HG03135 (cell line): ENCODE measurements at regions not wholly inside any gene's neighbourhood (a gene's known extent, or its start where the extent isn't known, plus 50 kb on each side); places are given as distances from the start of the nearest gene placed in this dataset.
"Not testable (repeated sequence)": the region's sequence is repeated elsewhere in the genome, so short reads cannot be mapped to it uniquely, and the experiment has no call there.

ENCODE experiments used
- ATAC-seq: cut with Tn5 transposase; IDR thresholded peaks from one replicate; pipeline ENCODE4 v1.9.1; 2021; ENCODE audit warnings: mild to moderate bottlenecking, moderate library complexity; ENCODE audit not compliant: unreplicated experiment

DNA sequence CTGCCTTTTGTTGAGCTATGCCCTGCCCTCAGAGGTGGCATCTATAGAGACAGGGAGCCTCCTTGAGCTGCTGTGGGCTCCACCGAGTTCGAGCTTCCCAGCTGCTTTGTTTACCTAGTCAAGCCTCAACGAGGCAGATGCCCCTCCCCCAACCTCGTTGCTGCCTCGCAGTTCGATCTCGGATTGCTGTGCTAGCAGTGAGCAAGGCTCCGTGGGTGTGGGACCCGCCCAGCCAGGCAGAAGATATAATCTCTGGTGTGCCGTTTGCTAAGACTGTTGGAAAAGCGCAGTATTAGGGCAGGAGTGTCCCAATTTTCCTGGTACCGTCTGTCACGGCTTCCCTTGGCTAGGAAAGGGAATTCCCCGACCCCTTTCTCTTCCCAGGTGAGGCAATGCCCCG lies 88.4 kb upstream of the CDK6 start:
- no peak for ATAC-seq

GRCh38 chr7:92917230-92917629 lies 80.9 kb upstream of the CDK6 start:
- no peak for ATAC-seq

GRCh38 chr7:92916770-92917224 lies 80.4 kb upstream of the CDK6 start:
- ATAC-seq = no peak

- no peak for ATAC-seq
Measured at GRCh38 chr7:92915348-92915747, 79.0 kb upstream of the CDK6 start.

GRCh38 chr7:92914645-92915044 lies 78.3 kb upstream of the CDK6 start:
- no peak for ATAC-seq

DNA sequence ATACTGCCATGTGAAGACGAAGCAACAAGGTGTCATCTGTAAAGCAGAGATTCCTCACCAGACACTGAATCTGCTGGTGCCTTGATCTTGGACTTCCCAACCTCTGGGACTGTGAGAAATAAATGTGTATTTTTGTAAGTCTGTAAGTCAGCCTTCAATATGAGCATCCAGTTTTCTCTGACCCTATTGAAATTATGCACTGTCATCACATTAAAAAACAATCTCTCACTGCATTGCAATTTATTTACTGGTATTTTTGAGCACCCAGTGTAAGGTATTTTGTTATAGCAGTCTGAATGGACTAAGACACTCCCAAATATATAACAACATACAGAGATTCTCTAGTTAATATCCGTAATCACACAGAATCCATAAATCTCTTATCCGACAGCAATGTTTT lies 77.5 kb upstream of the CDK6 start:
- no peak for ATAC-seq

- no peak for ATAC-seq
Measured at GRCh38 chr7:92910976-92911375, 74.6 kb upstream of the CDK6 start.

GRCh38 chr7:92909686-92910475 lies 73.5 kb upstream of the CDK6 start:
- ATAC-seq = no peak

DNA sequence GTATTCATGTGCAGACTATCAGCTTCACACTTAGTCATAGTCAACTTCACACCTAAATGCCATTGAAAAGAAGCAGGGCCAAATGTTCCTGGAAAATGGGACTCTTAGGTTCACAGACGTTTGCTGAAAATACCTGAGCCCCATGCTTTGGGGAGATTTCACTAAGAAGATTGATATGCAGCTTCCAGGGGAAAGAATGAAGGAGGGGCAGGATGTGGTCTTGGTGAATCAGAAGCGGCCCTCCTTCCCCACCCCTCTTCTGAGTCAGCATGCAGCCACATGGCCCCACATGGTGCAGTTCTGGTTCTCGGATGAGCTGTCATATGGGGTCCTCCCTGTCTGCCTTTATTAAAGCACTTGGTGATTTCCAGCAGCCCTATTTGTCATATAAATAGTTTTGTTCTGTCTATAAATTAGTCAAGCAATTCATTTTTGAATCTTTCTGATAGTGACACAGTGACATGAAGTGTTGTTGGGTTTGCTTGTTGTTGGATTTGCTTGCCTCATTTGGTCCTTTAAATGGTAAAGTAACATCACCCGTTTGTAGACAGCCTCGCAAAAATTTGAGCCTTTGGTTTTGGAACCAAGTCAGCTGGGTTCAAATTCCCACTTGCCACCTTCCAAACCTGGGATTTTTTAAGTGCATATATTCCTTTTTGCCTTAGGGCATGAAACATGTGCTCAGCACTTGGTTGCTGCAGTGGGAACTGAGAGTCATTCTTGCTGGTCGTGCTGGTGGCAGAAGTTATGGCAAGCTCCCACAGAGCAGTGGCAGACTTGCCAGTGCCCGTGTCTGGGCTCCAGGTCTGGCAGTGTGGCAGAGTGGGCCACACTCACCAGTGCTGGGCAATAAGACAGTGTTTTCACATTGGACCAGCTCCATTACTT lies 68.1 kb upstream of the CDK6 start:
- peak; percentile 93 for ATAC-seq

DNA sequence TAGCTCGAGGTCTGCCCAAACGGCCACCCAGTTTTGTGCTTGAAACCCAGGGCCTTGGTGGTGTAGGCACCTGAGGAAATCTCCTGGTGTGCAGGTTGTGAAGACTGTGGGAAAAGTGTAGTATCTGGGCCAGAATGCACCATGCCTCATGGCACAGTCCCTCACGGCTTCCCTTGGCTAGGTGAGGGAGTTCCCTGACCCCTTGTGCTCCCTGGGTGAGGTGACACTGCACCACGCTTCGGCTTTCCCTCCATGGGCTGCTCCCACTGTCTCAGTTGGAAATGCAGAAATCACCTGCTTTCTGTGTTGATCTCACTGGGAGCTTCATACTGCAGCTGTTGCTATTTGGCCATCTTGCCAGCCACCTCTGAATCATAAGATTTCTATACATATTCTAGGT lies 62.4 kb upstream of the CDK6 start:
- ATAC-seq = no peak

DNA sequence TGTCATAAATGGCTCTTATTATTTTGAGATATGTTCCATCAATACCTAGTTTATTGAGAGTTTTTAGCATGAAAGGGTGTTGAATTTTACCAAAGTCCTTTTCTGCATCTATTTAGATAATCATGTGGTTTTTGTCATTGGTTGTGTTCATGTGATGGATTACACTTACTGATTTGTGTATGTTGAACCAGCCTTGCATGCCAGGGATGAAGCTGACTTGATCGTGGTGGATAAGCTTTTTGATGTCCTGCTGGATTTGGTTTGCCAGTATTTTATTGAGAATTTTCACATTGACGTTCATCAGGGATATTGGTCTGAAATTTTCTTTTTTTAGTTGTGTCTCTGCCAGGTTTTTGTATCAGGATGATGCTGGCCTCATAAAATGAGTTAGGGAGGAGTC lies 58.5 kb upstream of the CDK6 start:
- not testable (repeated sequence) for ATAC-seq

DNA sequence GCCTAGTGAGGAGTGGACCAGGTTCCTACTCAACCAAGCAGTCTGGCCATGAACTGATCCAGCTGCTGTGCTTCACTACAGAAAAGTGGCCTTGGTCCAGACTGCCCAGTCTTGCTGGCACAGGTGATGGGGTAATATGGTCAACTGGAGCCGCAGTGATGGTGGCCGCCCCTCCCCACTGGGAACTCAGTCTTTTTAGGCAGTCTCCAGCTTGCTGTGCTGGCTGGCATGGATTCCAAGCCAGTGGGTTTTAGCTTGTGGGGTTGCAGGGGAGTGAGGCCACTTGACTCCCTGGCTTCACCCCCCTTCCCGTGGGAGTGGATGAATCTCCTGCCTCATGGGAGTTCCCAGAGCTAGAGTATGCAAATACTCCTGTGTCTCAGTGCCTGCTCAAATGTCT lies 52.7 kb upstream of the CDK6 start:
- ATAC-seq = no peak
